Testis (tissue), 2 donors: ENCODE measurements at regions not wholly inside any gene's neighbourhood (a gene's known extent, or its start where the extent isn't known, plus 50 kb on each side); places are given as distances from the start of the nearest gene placed in this dataset.

Source experiments
- CTCF ChIP-seq, 3 experiments: fragments of 450-650 bp in 2 of 3; fragments of 200-600 bp in 1 of 3; sonication (generic) in 1 of 3; IDR thresholded peaks; one replicate each; pipeline ENCODE4 v1.5.1; 2016 to 2019; ENCODE audit warnings: antibody characterized with exemption in 3 of 3, mild to moderate bottlenecking in 2 of 3, moderate library complexity in 1 of 3
- POLR2A ChIP-seq: fragments of 450-650 bp; IDR thresholded peaks from one replicate; pipeline ENCODE4 v1.6.1; 2017; ENCODE audit warnings: antibody characterized with exemption, mild to moderate bottlenecking, moderate library complexity

- TF ChIP-seq CTCF (IDR thresholded peaks at IDR 0.05): no peak
- no peak for TF ChIP-seq POLR2A
These were observed 1012.0 kb downstream of the RPA4 start for GRCh38 chrX:97895751-97896150.
